ENCODE measurements at regions not wholly inside any gene's neighbourhood (a gene's known extent, or its start where the extent isn't known, plus 50 kb on each side); places are given as distances from the start of the nearest gene placed in this dataset.

- WGBS (ENCODE audit: low lambda C conversion rate): 13% methylated on average over 2 of the region's 2 CpGs
- H4K20me1 ChIP-seq (ENCODE audit: insufficient read depth, low read length): no peaks in the 10 kb centered on the region
- H3K9ac ChIP-seq (ENCODE audit: insufficient read depth, low read depth, low read length): no peak overlapping the region
- FAIRE-seq (no peak), ATAC-seq (no peak), DNase-seq (ENCODE audit: low spot score) (no peak)
- H3K4me1 ChIP-seq (ENCODE audit: insufficient read depth, low read length): no peaks in the 10 kb centered on the region
- no peak overlapping the region for H2AFZ ChIP-seq (ENCODE audit: low read length)
- H3K27me3 ChIP-seq (ENCODE audit: control insufficient read depth in 1 of 2, insufficient read depth in 2 of 2, low read length in 2 of 2): no peaks in the 10 kb centered on the region
- H3K4me2 ChIP-seq (ENCODE audit: low read depth, low read length): no peak overlapping the region
- H3K36me3 ChIP-seq (replicated peaks in 1 of 2; ENCODE audit: control insufficient read depth in 1 of 2, insufficient read depth in 2 of 2, low read length in 2 of 2): no peaks in the 10 kb centered on the region
- H3K27ac ChIP-seq (ENCODE audit: extremely low read length, insufficient read depth, low read length): no peak overlapping the region
- in situ Hi-C loops (cut with HindIII; ENCODE audit: extremely low pct_ligation_motif_present, low pct_unique_long_range_greater_than_20kb): no loop called here
- no peaks in the 10 kb centered on the region for H3K9me3 ChIP-seq (ENCODE audit: low read length)
- POLR2A ChIA-PET: no interaction called here
- intact Hi-C loops (cut with micrococcal nuclease; ENCODE audit: unreplicated experiment): no loop called here
- H3K4me3 ChIP-seq (replicated peaks in 1 of 3; ENCODE audit: insufficient read depth in 1 of 3, low read depth in 2 of 3, low read length in 3 of 3): no peak overlapping the region
- no peaks in the 10 kb centered on the region for H3K79me2 ChIP-seq (ENCODE audit: insufficient read depth, low read length)
- CTCF ChIA-PET (ENCODE audit: low intra/inter-chr PET ratio, low total read pairs): no interaction called here
- no TSS peak for BruUV-seq (replicated peaks)
- TF ChIP-seq CCDC6 (CRISPR knock-in tag; IDR thresholded peaks at IDR 0.05) (no peak), TRIM24 (CRISPR knock-in tag; IDR thresholded peaks at IDR 0.05) (no peak), SIN3A (IDR thresholded peaks at IDR 0.05; ENCODE audit: borderline replicate concordance, low read depth, low read length) (no peak), HNRNPL (IDR thresholded peaks at IDR 0.05; ENCODE audit: low read depth, low read length) (no peak), ZGPAT (CRISPR knock-in tag; IDR thresholded peaks at IDR 0.05) (no peak), PAF1 (CRISPR knock-in tag; IDR thresholded peaks at IDR 0.05) (no peak), ATAD3A (CRISPR knock-in tag; IDR thresholded peaks at IDR 0.05) (no peak), CHCHD3 (CRISPR knock-in tag; IDR thresholded peaks at IDR 0.05) (no peak), CSRNP1 (CRISPR knock-in tag; IDR thresholded peaks at IDR 0.05) (no peak), NCOA1 (CRISPR knock-in tag; IDR thresholded peaks at IDR 0.05) (no peak), ZIK1 (CRISPR knock-in tag; IDR thresholded peaks at IDR 0.05; ENCODE audit: borderline replicate concordance, low read depth) (no peak), SYNCRIP (IDR thresholded peaks at IDR 0.05; ENCODE audit: insufficient read depth, low read depth, low read length) (no peak), PBX3 (CRISPR knock-in tag; IDR thresholded peaks at IDR 0.05; ENCODE audit: borderline replicate concordance) (no peak)
These were observed 109.3 kb downstream of the TBC1D30 start for GRCh38 chr12:64933791-64934190.
